GM06990 (cell line): ENCODE measurements at regions not wholly inside any gene's neighbourhood (a gene's known extent, or its start where the extent isn't known, plus 50 kb on each side); places are given as distances from the start of the nearest gene placed in this dataset.

Experiments used
- DNase-seq: peaks from one replicate; pipeline ENCODE4 v3.0.0-alpha.2; 2011; ENCODE audit not compliant: insufficient read length; ENCODE audit errors: extremely low read depth
- H3K27me3 ChIP-seq: replicated peaks from 2 replicates; pipeline ENCODE4 v1.6.0; 2011; ENCODE audit warnings: low read length; ENCODE audit not compliant: control insufficient read depth, insufficient read depth
- H3K36me3 ChIP-seq: 2 replicates; pipeline ENCODE4 v1.5.1; 2011; ENCODE audit warnings: low read length; ENCODE audit not compliant: control insufficient read depth, insufficient read depth
- H3K4me3 ChIP-seq: replicated peaks from 2 replicates; pipeline ENCODE4 v1.5.1; 2011; ENCODE audit warnings: low read depth, mild to moderate bottlenecking, control low read depth, low read length
- CTCF ChIP-seq: IDR thresholded peaks from 2 replicates; pipeline ENCODE4 v1.5.1; 2011; ENCODE audit warnings: low read length, control low read depth, mild to moderate bottlenecking, inconsistent platforms; ENCODE audit not compliant: insufficient read depth, poor library complexity, severe bottlenecking

- TF ChIP-seq CTCF = no peak
- Histone ChIP-seq H3K36me3 (no peaks in the 10 kb centered on the region), H3K4me3 (no peak overlapping the region), H3K27me3 (no peaks in the 10 kb centered on the region; the same call in none of the 2 replicates)
- DNase-seq = no peak
These were observed 143.3 kb upstream of the PLPP4 start for GRCh38 chr10:120313715-120314114.

- no peaks in the 10 kb centered on the region for H3K36me3 ChIP-seq
- no peak for DNase-seq
- H3K27me3 ChIP-seq = no peaks in the 10 kb centered on the region; the same call in none of the 2 replicates
- no peak overlapping the region for H3K4me3 ChIP-seq
- TF ChIP-seq CTCF = no peak
These were observed 142.6 kb upstream of the PLPP4 start for GRCh38 chr10:120314442-120314841.

- no peak for TF ChIP-seq CTCF
- DNase-seq = no peak
- Histone ChIP-seq H3K27me3 (no peaks in the 10 kb centered on the region; the same call in 1 of the 2 replicates), H3K36me3 (no peaks in the 10 kb centered on the region), H3K4me3 (no peak overlapping the region)
These were observed 138.2 kb upstream of the PLPP4 start for GRCh38 chr10:120318862-120319261.

- no peaks in the 10 kb centered on the region for H3K36me3 ChIP-seq
These were observed 129.4 kb upstream of the PLPP4 start for GRCh38 chr10:120327675-120328074.

GRCh38 chr10:120328647-120329046 is 128.4 kb upstream of the PLPP4 start:
- no peak for DNase-seq

More at GRCh38 chr10:120327675-120328074, 129.4 kb upstream of the PLPP4 start:
- no peak for DNase-seq
- no peak for TF ChIP-seq CTCF
- H3K4me3 ChIP-seq = no peak overlapping the region
- H3K27me3 ChIP-seq = no peaks in the 10 kb centered on the region

More at GRCh38 chr10:120328647-120329046, 128.4 kb upstream of the PLPP4 start:
- TF ChIP-seq CTCF = no peak
- H3K4me3 ChIP-seq = no peak overlapping the region
- H3K36me3 ChIP-seq = no peaks in the 10 kb centered on the region
- H3K27me3 ChIP-seq = no peaks in the 10 kb centered on the region
